ENCODE measurements at regions not wholly inside any gene's neighbourhood (a gene's known extent, or its start where the extent isn't known, plus 50 kb on each side); places are given as distances from the start of the nearest gene placed in this dataset.
"Not testable (repeated sequence)": the region's sequence is repeated elsewhere in the genome, so short reads cannot be mapped to it uniquely, and the experiment has no call there.

DNA sequence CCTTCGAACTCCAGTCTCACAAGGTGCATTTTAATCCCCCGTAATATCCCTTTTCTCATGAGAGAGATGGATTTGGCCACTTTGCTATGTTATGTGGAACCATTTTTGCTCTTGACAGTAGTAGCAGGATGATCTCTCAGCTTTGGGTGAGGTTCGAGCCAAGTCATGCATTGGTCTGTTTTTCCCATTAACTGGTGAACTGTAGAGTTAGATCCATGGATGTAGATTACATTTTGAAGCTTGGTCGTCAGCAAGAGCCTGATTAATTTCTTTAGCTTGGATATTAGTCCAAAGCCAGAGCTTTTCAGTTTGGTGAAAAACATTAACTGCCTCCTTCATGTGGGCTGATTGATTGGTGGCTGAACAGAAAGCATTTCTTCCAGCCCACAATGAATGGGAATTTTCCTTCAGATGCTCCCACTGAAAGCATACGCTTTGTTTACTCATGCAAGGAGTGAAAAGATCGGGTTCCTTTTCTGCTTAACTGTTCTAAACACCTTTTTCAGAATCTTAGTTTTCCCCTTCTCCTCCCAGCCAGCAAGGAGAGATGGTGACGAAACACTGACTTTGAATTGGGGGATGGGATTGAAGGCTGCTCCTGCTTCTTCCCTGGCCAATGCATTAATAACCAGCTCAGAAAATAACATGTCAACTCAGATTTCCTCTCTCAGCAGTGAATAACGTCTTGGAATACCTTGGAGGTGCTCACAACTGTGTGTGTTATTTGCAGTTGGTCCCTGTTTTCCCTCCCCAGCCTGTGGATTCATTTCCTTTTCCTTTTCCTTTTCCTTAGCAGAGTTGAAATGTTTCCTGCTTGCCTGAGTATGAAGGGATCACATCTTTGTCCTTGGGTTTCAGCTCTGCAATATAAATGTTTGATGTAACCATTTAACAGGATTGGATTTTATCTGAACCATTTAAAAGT lies 351.8 kb upstream of the FZD8 start:
- no peak for DNase-seq (ENCODE audit: low read depth)

DNA sequence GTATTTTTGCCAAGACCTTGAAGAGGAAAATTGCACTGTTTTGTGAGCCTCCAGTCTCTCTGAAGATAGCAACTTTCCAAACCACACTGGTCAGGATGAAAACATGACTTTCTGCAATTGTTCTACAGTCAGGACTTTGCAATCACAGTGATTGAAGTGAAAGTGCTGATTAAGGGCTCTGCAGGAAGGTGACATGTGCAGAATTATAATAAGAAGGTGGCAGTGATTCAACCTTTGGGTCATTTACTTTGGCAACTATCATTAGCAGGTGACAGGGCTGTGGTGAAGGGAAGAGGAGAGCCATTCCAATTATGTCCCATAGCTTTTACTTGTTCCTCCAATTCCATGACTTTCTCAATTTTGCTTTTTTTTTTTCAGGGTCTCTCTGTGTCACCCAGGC lies 350.0 kb upstream of the FZD8 start:
- DNase-seq (ENCODE audit: low read depth), result no peak

DNA sequence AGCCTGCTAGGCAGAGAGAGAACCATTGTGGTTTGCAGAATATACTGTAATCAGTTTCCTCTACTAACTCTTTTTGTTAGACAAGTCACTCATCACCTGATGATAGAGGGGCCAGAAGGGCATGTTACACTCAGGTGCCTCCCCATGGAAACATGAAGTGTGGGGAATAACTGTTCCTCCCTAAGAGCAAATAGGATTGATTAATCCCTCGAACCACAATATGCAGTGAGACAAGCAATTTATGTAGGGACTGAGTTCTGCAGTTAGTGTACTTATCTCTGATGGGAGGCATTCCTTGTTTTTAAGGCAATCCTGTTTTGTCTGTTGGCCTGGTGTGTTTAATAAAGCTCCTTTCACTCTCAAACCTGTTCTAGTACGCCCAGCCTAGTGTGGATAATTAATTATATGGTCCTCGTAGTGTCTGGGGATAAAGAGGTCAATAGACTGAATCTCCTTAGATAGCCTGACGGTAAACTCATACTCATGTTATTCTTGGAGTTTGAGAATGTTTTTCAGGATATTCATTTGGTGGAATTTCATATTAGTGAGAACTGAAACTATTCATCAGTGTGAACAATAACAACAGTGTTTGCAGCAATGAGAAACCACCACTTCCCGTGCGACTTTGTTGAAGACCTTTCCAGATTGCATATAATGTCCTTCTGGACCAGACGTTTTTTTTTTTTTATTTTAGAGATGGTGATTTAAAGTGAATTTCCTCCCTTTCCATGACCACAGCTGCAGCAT lies 344.8 kb upstream of the FZD8 start:
- no peak for DNase-seq (ENCODE audit: low read depth)

DNA sequence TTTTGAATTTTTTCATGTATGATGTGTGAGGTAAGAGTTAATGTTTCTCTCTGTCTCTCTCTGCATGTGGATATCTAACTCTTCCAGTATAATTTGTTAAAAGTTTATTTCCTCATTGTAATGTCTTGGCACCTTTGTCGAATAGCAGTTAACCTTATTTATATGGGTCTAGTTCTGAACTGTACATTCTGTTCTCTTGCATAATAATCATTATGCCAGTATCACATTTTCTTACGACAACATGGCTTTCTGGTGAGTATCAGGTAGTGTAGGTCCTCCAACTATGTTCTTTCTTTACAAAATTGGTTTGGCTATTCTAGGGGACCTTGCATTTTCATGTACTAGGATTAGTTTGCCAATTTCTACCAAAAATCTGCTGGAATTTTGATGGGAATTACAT lies 337.0 kb upstream of the FZD8 start:
- DNase-seq (ENCODE audit: low read depth), result no peak

DNA sequence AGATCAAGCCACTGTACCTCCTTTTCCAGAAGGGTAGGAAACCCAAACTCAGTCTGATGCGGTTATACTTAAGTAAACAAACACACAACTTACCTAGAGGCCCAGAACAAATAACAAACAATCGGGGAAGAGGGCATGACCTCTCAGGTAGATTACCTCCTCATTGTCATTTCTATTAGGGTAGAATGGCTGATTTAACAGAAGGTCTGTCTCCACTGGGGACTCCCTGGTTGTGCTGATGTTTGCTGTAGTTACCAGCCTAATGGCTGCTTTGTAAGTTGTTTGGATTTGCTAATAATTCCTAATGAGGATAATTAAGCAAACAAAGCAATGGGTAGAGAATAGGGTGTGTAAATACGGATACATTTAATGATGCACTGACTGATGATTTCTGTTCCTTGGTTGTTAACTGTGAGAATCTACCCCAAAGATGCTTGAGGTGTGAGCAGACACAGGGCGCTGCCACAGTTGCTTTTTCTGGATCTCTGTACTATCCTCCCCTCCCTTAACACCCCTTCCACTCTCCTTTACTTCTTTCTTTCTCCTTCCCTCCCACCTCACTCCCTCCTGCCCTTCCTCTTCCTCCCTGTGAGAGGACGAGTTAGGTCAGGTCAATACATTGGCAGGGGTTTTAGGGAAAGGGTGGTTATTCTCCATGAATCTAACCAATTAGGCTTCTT lies 332.0 kb upstream of the FZD8 start:
- DNase-seq (ENCODE audit: low read depth), result not testable (repeated sequence)

DNA sequence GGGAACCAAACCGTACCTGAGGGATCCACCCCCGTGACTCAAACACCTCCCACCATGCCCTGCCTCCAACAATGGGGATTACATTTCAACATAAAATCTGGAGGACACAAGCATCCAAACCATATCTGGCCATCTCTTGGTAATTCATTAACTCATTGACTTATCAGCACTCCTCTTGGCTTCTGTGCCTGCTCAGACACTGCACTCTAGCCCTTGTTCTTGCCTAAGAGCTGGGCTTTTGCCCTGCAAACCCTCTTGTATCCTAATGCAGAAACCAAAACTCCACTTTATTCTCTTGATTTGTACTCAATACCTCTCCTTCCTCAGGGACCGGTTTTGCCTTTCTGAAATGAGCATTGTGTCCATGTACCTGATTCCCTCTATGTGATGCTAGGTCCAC lies 330.2 kb upstream of the FZD8 start:
- DNase-seq (ENCODE audit: low read depth), result no peak

DNA sequence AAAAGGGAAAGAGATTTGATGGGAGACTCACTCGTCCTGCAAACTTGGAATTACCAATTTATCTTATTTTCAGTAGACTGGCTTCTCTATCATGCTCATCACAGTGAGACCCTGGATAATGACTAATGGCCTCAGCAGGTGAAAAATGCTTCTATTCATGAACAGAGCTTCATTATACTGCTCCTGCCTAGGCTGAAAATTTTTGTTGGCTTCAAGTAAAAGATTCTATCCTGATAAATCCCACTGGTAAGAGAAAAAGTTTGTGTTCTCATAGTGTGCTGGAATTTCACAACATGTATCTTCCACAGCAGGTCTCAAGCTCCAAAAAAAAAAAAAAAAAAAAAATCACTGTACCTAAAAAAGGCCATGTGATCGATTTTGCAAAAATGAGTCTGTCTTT lies 329.3 kb upstream of the FZD8 start:
- DNase-seq (ENCODE audit: low read depth), result no peak

DNA sequence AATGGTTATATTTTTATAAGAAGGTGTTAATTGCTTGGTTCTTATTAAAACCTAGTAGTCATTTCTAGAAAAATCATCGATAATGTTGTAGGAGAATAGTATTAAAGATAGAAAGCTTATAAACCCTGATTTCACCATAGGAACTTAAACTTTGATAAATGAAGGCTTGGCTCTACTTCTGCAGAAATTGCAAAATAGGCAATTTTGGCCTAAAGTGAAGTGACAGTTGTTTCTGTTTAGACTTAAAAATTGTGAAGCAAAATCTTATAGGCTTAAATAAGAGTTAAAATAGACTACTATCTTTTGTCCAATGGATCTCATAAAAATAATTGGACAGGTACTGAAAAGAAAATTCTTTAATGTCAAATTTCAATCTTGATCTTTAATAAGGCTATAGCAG lies 321.6 kb upstream of the FZD8 start:
- no peak for DNase-seq (ENCODE audit: low read depth)

DNA sequence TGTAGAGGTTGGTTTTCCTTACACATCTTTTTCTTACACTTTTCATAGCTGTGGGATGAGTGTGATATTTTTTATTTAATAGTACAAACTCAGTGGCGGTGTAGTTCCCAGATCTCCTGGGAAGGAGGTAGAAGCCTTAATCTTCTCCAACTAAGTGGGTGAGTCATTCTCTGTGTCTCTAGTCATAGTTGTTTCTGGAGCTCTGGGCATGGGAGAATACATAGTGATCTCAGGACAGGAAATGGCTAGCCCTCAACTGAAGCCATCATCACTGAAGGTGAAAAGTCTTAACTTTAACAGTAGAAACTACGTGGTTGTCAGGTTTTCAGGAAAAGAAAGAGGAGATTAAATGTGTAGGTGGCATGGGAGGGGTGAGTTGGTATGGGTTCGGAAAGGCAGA lies 319.4 kb upstream of the FZD8 start:
- peak; percentile 75 for DNase-seq (ENCODE audit: low read depth)

DNA sequence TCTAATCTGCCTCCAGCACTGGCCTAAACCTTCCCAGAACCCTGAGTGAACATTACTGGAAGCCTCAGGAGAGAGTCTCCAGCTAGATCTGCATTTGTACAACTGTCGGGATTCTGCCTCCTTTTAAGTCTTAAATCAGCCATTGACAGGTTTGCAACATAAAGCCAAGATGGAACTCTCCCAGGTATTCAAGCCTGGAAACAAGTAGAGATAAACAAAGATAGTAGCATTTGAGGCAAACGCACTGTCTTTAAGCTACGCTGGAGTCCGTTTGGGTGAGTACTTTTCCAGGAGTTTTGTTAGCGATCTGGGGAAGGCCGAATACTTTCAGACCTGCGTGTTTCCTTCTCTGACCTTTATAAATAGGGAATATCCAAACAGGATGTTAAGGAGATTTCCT lies 317.2 kb upstream of the FZD8 start:
- peak; percentile 68 for DNase-seq (ENCODE audit: low read depth)

DNA sequence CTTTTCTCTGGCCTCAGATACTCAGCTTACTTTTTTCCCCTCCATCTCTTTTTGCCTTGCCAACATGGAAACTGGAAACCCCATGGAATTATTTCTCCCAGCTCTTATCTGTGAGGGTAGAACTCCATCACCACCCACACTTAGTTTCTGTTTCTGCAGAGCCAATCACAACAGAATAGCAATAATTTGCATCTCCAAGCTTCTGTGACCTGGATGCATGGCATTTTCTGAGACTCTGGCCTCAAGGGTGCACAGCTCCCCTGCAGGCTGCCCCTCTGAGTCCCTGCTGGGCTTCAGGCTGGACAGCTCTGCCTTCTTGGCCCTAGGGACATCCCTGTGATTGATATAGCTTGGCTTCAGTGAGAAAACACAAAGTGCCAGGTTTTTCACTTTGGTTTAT lies 316.5 kb upstream of the FZD8 start:
- DNase-seq (ENCODE audit: low read depth), result not testable (repeated sequence)

DNA sequence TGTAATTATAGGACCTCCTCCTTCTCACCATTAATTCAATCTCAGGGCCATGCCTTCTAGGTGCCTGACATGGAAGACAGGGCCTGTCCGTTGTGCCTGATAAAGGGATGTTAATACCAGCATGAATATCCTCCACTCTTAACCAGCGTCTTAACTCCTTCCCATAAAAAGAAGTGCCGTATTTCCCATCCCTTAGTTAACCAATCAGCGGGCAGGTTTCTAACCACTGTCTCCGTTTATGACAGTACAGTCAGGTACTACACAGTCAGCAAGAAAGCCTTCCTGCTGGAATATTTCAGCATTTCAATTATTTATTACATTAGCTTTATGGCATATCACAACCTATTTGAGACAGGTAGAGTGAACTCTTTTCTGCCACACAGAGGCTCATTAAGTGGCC lies 308.6 kb upstream of the FZD8 start:
- DNase-seq (ENCODE audit: low read depth), result no peak

DNA sequence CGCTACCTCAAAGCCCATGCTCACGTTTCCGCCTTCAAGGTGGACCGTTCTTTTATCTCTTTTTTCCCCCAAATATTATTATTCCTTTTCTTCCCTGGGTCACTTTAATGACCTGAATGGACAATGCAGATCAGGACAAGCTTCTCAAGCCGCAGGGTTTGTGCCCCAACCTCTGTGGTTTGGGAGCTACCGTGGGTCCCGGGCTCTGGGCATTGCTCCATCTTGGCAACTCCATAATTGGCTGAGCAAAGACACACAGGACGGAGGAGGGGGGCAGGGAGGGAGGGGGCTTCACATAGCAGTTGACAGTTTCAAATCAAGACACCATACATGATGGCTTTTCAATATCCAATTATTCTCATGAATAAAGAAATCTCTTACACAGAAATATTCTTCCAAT lies 308.1 kb upstream of the FZD8 start:
- no peak for DNase-seq (ENCODE audit: low read depth)

DNA sequence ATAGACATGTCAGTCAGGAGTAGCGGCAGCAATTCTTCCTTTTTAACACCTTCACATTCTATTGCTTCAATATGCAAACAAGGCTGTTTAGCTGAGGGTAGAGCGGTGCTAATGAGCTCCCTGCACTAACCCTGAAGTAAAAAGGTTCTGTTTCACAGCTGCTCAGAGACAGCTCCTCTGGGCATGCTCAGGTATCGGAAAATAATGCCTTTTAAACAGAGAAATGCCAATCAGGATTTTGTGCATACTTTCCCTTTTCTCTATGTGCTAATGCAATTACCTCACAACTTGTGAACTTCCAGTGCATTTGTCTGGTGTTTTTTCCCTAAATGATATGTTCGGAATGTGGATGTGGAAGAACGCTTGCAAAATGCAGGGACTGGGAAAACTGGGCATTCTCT lies 307.7 kb upstream of the FZD8 start:
- no peak for DNase-seq (ENCODE audit: low read depth)

DNA sequence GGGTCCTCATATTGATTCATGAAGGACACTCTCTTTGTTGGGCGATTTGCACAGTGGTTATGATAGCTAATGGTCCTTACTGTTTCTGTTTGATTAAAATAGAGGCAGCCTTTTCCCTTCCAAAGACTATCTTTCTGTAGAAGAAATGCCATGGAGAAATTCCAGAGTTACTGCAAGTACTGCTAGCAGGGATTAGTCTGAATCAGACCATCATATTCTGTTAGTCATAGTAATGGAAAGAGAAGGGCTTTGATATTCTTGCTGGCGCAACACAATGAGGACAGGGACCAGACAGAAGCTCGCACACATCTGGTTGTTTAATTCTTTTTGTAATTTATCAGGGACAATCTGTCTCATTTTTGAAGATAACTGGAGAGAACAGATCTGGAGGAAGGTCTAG lies 304.5 kb upstream of the FZD8 start:
- DNase-seq (ENCODE audit: low read depth), result no peak

DNA sequence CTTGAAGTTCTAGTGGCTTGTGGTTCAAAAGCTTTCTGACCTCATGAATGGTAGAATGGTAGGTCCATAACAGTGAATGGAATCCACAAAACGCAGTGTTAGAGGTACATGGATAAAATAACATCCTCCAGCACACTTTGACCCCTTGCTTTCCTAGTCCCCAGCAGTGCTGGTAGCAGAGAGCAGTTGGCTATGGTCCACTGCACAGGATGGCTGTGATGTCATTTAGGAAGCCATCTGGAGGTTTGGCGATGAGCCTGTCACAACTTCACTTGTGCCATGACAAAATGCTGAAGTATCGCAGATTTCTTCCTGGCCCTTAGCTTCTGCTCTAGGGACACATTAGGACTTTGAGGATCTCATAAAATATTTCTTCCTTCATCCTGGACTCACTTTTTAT lies 300.0 kb upstream of the FZD8 start:
- no peak for DNase-seq (ENCODE audit: low read depth)

DNA sequence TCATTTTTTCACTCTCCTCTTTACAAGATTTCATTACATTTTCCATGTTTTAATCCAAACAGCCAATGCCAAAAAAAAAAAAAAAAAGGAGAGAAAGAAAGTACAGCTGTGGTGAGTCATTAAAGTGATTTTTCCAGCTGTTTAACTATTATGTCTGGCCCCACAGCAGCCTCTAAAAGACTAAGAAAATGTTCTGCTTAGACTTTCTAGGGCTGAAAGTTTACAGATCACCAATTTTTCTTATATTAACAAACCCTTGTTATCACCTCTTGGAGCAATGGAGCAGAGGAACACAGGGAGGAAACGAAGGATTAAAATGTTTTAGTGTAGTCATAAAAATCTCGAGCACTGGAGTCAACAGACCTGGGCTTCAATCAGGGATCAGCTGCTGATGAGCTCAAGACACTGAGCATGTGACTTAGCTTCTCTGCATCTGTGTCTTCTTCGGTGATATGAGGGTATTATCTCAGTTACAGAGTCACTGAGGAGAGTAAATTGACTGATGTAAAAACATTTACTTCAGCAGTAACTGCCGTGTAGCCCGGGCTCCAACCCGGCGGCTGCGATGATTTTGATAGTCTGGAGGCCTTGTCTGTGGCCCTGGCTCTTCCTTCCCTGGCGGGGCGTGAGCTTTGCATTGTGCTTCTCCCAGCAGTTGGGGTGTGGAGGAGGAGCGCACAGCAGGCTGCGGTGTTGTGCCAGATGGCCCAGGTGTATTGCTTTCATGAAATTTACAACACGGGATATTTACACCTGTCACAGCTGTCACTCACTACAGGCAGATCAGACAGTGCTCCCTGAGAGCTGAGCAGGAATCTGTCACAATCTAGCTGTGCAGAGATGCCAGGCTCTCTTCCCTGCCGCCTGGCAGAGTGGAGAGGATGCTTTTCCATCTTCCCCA lies 298.3 kb upstream of the FZD8 start:
- DNase-seq (ENCODE audit: low read depth), result no peak

DNA sequence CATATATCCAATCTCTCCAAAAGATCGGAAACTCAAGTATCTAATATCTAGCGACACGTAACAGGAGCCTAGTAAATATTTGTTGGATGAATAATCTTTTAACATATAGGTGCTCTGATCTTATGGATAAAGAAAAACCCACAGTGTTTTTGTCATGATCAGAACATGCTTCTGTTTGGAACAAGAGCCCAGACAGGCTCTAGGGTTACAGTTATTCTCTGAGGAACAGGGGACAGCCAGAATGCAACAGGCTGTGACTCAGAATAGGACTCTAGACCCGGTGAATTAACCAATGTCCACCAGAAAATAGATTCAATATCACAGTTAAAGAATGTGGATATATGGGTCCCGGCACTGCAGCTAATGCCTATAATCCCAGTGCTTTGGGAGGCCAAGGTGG lies 296.1 kb upstream of the FZD8 start:
- no peak for DNase-seq (ENCODE audit: low read depth)

DNA sequence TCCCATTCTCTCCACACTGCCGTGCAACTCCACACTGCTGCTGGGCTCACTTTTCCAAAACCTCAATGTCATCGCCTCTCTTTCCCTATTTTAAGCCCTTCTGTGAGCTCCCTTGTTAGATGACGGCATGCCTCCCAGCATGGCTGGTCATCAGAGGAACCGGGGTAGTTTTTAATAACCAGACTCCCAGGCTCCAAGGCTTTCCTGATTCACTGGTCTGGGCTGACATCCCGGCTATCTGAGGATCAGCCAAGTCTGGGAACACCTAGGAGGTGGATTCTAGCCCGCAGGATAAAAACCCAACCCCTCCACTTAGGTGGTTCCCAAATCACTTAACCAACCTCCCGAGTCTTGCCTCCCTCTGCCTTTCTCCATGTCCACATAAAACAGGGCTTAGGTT lies 295.4 kb upstream of the FZD8 start:
- DNase-seq (ENCODE audit: low read depth), result no peak

DNA sequence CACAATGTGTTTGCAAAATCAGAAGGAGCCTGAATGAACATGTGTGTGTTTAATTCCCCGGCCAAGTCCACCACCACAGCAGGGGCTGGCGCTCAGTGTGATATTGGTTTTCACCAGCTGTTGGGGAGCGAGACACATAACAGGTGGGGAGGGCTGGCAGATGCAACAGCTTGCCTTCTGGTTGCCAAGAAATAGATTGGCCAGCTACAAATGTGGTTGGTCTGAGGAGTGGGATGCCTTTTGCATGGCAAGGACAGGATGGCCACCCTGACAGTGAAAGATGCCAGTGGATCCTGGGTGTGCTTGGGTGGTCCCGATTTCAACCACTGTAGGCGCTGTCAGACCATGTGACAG lies 292.5 kb upstream of the FZD8 start:
- DNase-seq (ENCODE audit: low read depth), result no peak

DNA sequence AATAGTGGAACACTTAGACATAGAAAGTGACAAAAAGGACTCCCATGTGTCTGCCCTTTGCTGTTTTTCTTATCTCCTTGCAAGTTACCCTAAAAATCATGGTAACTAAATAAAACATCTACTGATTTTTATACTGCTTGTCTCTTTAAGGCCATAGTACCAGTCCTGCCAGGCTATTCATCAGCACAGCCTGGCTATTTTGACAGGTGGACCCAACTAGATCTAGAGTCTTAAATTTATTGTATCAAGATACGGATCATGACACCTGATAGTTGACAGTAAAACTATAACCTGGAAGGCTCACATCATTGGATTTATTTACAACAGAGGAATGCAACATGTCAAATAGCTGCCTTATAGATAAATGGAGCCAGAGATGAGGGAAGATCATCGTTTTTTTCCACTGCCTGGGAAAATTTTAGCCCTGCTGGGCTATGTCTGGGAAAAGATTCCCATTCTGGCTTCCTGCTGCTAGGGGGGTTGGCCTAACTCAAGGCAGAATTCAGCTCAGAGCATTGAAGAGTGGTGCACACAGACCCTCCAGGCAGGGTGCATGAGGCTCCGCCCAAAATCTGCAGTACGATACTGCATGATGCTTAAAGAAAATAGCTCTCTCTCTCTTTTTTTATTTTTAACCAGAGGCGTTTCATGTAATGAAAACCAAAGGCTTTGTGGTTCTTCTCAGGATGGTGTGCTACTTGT lies 292.0 kb upstream of the FZD8 start:
- DNase-seq (ENCODE audit: low read depth), result no peak
